ENCODE measurements at regions not wholly inside any gene's neighbourhood (a gene's known extent, or its start where the extent isn't known, plus 50 kb on each side); places are given as distances from the start of the nearest gene placed in this dataset.
A peak's percentile ranks its signal among the peaks of the same experiment; 100 is the strongest.
"Not testable (repeated sequence)": the region's sequence is repeated elsewhere in the genome, so short reads cannot be mapped to it uniquely, and the experiment has no call there.

DNA sequence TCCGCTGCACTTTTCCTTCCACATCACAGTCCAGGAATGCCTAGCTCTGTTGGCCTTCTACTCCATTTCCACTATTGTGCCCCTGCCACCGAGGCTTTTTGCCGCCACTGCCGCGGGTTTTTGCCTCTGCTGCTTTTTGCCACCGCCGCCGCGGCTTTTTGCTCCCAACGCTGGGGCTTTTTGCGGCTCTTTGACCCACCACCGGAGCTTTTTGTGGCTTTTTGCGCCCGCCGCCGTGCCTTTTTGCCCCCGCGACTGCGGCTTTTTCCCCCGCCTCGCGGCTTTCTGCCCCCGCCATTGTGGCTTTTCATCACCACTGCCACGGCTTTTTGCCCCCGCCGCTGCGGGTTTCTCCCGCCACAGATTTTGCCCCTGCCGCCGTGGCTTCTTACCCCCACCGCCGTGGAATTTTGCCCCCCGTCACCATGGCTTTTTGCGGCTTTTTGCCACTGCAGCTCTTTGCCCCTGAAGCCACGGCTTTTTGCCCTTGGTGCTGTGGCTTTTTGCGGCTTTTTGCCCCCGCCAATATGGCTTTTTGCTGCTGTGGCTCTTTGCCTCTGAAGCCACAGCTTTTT is 2798.7 kb upstream of the TEKT4 start:
- H3K36me3 Mint-ChIP-seq, result peaks cover 0 to 1% (median 0%) of the 10 kb centered on the region in 5 donors
- no peak overlapping the region for H3K27ac Mint-ChIP-seq
- H3K36me3 ChIP-seq (ENCODE audit: control insufficient read depth in 2 of 3, insufficient read depth in 3 of 3, low read length in 3 of 3), result no peaks in the 10 kb centered on the region
- peaks cover 0 to 7% (median 0%) of the 10 kb centered on the region in 3 experiments for H3K9me3 ChIP-seq (ENCODE audit: control insufficient read depth in 2 of 3, low read length in 3 of 3)
- ChIA-PET CTCF (no interaction called here), POLR2A (no interaction called here)
- H3K4me1 ChIP-seq (ENCODE audit: control insufficient read depth in 2 of 2, insufficient read depth in 2 of 2, low read length in 2 of 2), result no peaks in the 10 kb centered on the region
- H3K27me3 Mint-ChIP-seq, result peaks cover 0 to 5% (median 0%) of the 10 kb centered on the region in 5 donors
- H3K9me3 Mint-ChIP-seq, result peaks cover 0 to 19% (median 7%) of the 10 kb centered on the region in 11 donors
- ATAC-seq (no peak), DNase-seq (no peak)
- H3K4me3 ChIP-seq (ENCODE audit: low read length), result no peak overlapping the region
- intact Hi-C loops (cut with micrococcal nuclease), result no loop called here
- no peaks in the 10 kb centered on the region for H3K4me1 Mint-ChIP-seq
- H3K27me3 ChIP-seq (ENCODE audit: control insufficient read depth in 2 of 2, insufficient read depth in 2 of 2, low read length in 2 of 2), result no peaks in the 10 kb centered on the region
- no peak overlapping the region for H3K4me3 Mint-ChIP-seq
- no peak overlapping the region for H3K27ac ChIP-seq (ENCODE audit: low read depth, low read length)

DNA sequence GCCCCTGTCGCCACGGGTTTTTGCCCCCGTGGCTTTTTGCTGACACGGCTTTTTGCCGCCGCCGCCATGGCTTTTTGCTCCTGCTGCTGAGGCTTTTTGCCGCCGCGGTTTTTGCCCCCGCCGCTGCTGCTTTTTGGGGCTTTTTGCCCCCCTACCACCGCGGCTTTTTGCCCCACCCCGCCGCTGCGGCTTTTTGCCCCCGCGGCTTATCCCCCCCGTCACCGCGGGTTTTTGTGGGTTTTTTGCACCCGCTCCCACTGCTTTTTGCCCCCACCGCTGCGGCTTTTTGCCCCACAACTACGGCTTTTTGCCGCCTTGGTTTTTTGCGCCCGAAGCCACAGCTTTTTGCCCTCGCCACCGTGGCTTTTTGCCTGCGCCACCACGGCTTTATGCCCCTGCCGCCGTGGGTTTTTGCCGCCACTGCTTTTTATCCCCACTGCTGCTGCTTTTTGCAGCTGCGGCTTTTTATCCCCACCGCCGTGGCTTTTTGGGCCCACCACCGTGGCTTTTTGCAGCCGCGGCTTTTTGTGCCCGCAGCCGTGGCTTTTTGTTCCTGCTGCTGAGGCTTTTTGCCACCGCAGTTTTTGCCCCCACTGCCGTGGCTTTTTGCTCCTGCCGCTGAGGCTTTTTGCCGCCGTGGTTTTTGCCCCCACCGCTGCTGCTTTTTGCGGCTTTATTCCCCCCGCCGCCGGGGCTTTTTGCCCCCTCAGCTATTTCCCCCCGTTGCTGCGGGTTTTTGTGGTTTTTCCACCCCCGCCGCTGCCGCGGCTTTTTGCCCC is 2798.0 kb upstream of the TEKT4 start:
- no peaks in the 10 kb centered on the region for H3K4me1 ChIP-seq (ENCODE audit: control insufficient read depth in 2 of 2, insufficient read depth in 2 of 2, low read length in 2 of 2)
- ChIA-PET CTCF (no interaction called here), POLR2A (no interaction called here)
- Mint-ChIP-seq H3K4me1 (no peaks in the 10 kb centered on the region), H3K4me3 (no peak overlapping the region), H3K27ac (no peak overlapping the region), H3K9me3 (peaks cover 0 to 20% (median 7%) of the 10 kb centered on the region in 11 donors), H3K27me3 (peaks cover 0 to 5% (median 0%) of the 10 kb centered on the region in 5 donors), H3K36me3 (peaks cover 0 to 1% (median 0%) of the 10 kb centered on the region in 5 donors)
- H3K4me3 ChIP-seq (ENCODE audit: low read length), result no peak overlapping the region
- ATAC-seq (no peak), DNase-seq (no peak)
- no peaks in the 10 kb centered on the region for H3K27me3 ChIP-seq (ENCODE audit: control insufficient read depth in 2 of 2, insufficient read depth in 2 of 2, low read length in 2 of 2)
- peaks cover 0 to 7% (median 0%) of the 10 kb centered on the region in 3 experiments for H3K9me3 ChIP-seq (ENCODE audit: control insufficient read depth in 2 of 3, low read length in 3 of 3)
- no peaks in the 10 kb centered on the region for H3K36me3 ChIP-seq (ENCODE audit: control insufficient read depth in 2 of 3, insufficient read depth in 3 of 3, low read length in 3 of 3)
- intact Hi-C loops (cut with micrococcal nuclease), result no loop called here
- H3K27ac ChIP-seq (ENCODE audit: low read depth, low read length), result no peak overlapping the region

DNA sequence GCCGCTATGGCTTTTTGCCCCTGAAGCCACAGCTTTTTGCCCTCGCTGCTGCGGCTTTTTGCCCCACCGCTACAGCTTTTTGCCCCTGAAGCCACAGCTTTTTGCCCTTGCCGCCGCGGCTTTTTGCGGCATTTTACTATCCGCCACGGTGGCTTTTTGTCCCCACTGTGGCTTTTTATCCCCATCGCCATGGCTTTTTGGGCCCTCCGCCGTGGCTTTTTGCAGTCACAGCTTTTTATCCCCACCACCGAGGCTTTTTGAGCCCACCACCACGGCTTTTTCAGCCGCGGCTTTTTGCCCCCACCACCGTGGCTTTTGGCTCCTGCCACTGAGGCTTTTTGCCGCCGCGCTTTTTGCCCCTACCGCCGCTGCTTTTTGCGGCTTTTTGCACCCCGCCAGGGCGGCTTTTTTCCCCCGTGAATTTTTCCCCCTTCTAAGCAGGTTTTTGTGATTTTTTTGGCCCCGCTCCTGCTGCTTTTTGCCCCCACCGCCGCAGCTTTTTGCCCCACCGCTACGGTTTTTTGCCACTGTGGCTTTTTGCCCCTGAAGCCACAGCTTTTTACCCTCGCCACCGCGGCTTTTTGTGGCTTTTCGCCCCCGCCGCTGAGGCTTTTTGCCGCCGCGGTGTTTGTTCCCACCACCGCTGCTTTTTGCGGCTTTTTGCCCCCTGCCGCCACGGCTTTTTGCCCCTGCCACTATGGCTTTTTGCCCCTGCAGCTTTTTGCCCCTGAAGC is 2797.2 kb upstream of the TEKT4 start:
- Histone ChIP-seq H3K36me3 (ENCODE audit: control insufficient read depth in 2 of 3, insufficient read depth in 3 of 3, low read length in 3 of 3) (no peaks in the 10 kb centered on the region), H3K27ac (ENCODE audit: low read depth, low read length) (no peak overlapping the region), H3K4me1 (ENCODE audit: control insufficient read depth in 2 of 2, insufficient read depth in 2 of 2, low read length in 2 of 2) (no peaks in the 10 kb centered on the region), H3K9me3 (ENCODE audit: control insufficient read depth in 2 of 3, low read length in 3 of 3) (peaks cover 0 to 7% (median 0%) of the 10 kb centered on the region in 3 experiments), H3K27me3 (ENCODE audit: control insufficient read depth in 2 of 2, insufficient read depth in 2 of 2, low read length in 2 of 2) (no peaks in the 10 kb centered on the region), H3K4me3 (ENCODE audit: low read length) (no peak overlapping the region)
- Mint-ChIP-seq H3K4me3 (no peak overlapping the region), H3K9me3 (peaks cover 0 to 27% (median 9%) of the 10 kb centered on the region in 11 donors), H3K36me3 (peaks cover 0 to 1% (median 0%) of the 10 kb centered on the region in 5 donors), H3K4me1 (no peaks in the 10 kb centered on the region), H3K27ac (no peak overlapping the region), H3K27me3 (peaks cover 0 to 10% (median 0%) of the 10 kb centered on the region in 5 donors)
- POLR2A ChIA-PET, result no interaction called here
- ATAC-seq (no peak), DNase-seq (no peak)
- intact Hi-C loops (cut with micrococcal nuclease), result no loop called here
- CTCF ChIA-PET, result no interaction called here

DNA sequence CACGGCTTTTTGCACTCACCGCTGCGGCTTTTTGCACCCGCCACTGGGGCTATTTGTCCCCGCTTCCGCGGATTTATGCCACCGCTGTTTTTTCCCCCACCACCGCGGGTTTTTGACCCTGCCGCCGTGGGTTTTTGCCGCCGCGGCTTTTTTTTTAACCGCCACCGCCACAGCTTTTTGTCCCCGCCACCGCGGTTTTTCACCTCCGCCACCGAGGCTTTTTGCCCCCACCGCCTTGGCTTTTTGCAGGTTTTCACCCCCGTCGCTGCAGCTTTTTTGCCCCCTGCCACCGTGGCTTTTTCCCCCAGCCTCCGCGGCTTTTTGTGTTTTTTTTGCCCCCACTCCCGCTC is 2796.7 kb upstream of the TEKT4 start:
- POLR2A ChIA-PET, result no interaction called here
- intact Hi-C loops (cut with micrococcal nuclease), result no loop called here
- H3K36me3 Mint-ChIP-seq, result peaks cover 0 to 2% (median 0%) of the 10 kb centered on the region in 5 donors

DNA sequence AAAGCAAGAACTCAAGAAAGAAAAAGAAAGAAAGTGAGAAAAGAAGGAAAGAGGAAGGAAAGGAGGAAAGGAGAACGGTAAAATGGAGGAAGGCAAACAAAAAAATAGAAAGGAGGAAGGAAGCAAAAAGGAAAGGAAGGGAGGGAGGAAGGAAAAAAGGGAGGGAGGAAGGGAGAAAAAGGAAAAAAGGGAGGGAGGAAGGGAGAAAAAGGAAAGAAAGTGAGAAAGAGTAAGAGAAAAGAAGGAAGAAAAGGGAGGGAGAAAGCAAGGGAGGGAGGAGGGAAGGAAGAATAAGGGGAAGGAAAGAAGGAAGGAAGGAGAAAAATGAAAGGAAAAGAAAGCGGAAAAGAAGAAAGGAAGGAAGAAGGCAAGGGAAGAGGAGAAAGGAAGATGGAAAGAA is 2795.9 kb upstream of the TEKT4 start:
- H3K27ac ChIP-seq (ENCODE audit: low read depth, low read length); H3K4me3 ChIP-seq (ENCODE audit: low read length); H3K36me3 ChIP-seq (ENCODE audit: control insufficient read depth in 2 of 3, insufficient read depth in 3 of 3, low read length in 3 of 3); H3K27me3 ChIP-seq (ENCODE audit: control insufficient read depth in 2 of 2, insufficient read depth in 2 of 2, low read length in 2 of 2); H3K27ac Mint-ChIP-seq; H3K4me1 Mint-ChIP-seq; POLR2A ChIA-PET; DNase-seq; CTCF ChIA-PET; H3K4me1 ChIP-seq (ENCODE audit: control insufficient read depth in 2 of 2, insufficient read depth in 2 of 2, low read length in 2 of 2); ATAC-seq; intact Hi-C loops (cut with micrococcal nuclease): not testable (repeated sequence)
- Mint-ChIP-seq H3K36me3 (peaks cover 0 to 11% (median 0%) of the 10 kb centered on the region in 5 donors), H3K9me3 (peaks cover 6 to 37% (median 16%) of the 10 kb centered on the region in 11 donors), H3K4me3 (peak overlapping the region in 1 of 10 donors; percentile 26), H3K27me3 (peaks cover 0 to 11% (median 0%) of the 10 kb centered on the region in 5 donors)
- peaks cover 0 to 11% (median 0%) of the 10 kb centered on the region in 3 experiments for H3K9me3 ChIP-seq (ENCODE audit: control insufficient read depth in 2 of 3, low read length in 3 of 3)

More for the DNA sequence above, 2796.7 kb upstream of the TEKT4 start:
- Histone ChIP-seq H3K4me1 (ENCODE audit: control insufficient read depth in 2 of 2, insufficient read depth in 2 of 2, low read length in 2 of 2) (no peaks in the 10 kb centered on the region), H3K27me3 (ENCODE audit: control insufficient read depth in 2 of 2, insufficient read depth in 2 of 2, low read length in 2 of 2) (no peaks in the 10 kb centered on the region), H3K4me3 (ENCODE audit: low read length) (no peak overlapping the region), H3K27ac (ENCODE audit: low read depth, low read length) (no peak overlapping the region), H3K36me3 (ENCODE audit: control insufficient read depth in 2 of 3, insufficient read depth in 3 of 3, low read length in 3 of 3) (no peaks in the 10 kb centered on the region), H3K9me3 (ENCODE audit: control insufficient read depth in 2 of 3, low read length in 3 of 3) (peaks cover 0 to 8% (median 0%) of the 10 kb centered on the region in 3 experiments)
- CTCF ChIA-PET, result no interaction called here
- no peak for ATAC-seq
- DNase-seq, result no peak
- H3K27me3 Mint-ChIP-seq, result peaks cover 0 to 11% (median 0%) of the 10 kb centered on the region in 5 donors
- H3K4me3 Mint-ChIP-seq, result no peak overlapping the region
- H3K27ac Mint-ChIP-seq, result no peak overlapping the region
- H3K4me1 Mint-ChIP-seq, result no peaks in the 10 kb centered on the region
- peaks cover 2 to 33% (median 14%) of the 10 kb centered on the region in 11 donors for H3K9me3 Mint-ChIP-seq
